Mammary epithelial cell (primary cell): ENCODE measurements at regions not wholly inside any gene's neighbourhood (a gene's known extent, or its start where the extent isn't known, plus 50 kb on each side); places are given as distances from the start of the nearest gene placed in this dataset.

ENCODE experiments used
- EZH2 ChIP-seq: IDR thresholded peaks from 2 replicates; pipeline ENCODE4 v1.6.1; 2012; ENCODE audit warnings: low read length, inconsistent platforms, borderline replicate concordance
- TF ChIP-seq, protein P1 (sequence below), 2 donors: IDR thresholded peaks in 1 of 2; conservative IDR thresholded peaks in 1 of 2; 2 replicates each; pipeline ENCODE4 v1.5.1; 2011 to 2012; ENCODE audit warnings: inconsistent platforms in 2 of 2, low read length in 2 of 2, mild to moderate bottlenecking in 2 of 2, control low read depth in 1 of 2, low read depth in 1 of 2; ENCODE audit not compliant: insufficient read depth in 1 of 2; ENCODE audit errors: extremely low read depth in 1 of 2

GRCh38 chr15:31842532-31843195, 187.7 kb upstream of the CHRNA7 start:
- TF ChIP-seq, protein P1, sequence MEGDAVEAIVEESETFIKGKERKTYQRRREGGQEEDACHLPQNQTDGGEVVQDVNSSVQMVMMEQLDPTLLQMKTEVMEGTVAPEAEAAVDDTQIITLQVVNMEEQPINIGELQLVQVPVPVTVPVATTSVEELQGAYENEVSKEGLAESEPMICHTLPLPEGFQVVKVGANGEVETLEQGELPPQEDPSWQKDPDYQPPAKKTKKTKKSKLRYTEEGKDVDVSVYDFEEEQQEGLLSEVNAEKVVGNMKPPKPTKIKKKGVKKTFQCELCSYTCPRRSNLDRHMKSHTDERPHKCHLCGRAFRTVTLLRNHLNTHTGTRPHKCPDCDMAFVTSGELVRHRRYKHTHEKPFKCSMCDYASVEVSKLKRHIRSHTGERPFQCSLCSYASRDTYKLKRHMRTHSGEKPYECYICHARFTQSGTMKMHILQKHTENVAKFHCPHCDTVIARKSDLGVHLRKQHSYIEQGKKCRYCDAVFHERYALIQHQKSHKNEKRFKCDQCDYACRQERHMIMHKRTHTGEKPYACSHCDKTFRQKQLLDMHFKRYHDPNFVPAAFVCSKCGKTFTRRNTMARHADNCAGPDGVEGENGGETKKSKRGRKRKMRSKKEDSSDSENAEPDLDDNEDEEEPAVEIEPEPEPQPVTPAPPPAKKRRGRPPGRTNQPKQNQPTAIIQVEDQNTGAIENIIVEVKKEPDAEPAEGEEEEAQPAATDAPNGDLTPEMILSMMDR (conservative IDR thresholded peaks at IDR 0.05 in 1 of 2, IDR thresholded peaks at IDR 0.05 in 1 of 2; ENCODE audit: extremely low read depth in 1 of 2, insufficient read depth in 1 of 2, low read depth in 1 of 2, low read length in 2 of 2) = no peak
- TF ChIP-seq EZH2 = no peak
